Stimulated activated CD8-positive, alpha-beta memory T cell treated with anti-CD3 and anti-CD28 coated beads, Interleukin-7, amount 100 ng/mL, for 24 hours (primary cell): ENCODE measurements at regions not wholly inside any gene's neighbourhood (a gene's known extent, or its start where the extent isn't known, plus 50 kb on each side); places are given as distances from the start of the nearest gene placed in this dataset.
"Not testable (repeated sequence)": the region's sequence is repeated elsewhere in the genome, so short reads cannot be mapped to it uniquely, and the experiment has no call there.

Experiments
- DNase-seq: peaks from one replicate; pipeline ENCODE4 v3.0.0-alpha.2; 2020; ENCODE audit warnings: low read depth

DNA sequence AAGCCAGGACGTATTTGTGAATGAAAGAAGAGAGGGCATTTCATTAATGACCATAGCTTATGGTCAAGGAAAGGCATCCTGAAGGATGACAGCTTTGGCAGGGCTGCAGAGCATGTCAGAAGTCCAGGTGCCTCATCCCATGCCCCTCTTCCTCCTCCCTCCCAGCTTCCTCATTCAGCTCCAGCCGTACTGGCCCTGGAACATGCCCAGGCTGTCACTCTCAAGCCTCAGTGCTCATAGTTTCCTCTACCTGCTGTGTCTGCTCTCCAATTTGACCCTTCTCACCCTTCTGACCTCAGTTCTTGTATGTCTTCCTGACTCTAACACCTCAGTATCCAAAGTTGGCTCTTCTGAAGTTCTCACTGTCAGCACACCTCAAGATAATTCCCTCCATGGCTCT lies 695.8 kb upstream of the HS6ST1 start:
- no peak for DNase-seq

DNA sequence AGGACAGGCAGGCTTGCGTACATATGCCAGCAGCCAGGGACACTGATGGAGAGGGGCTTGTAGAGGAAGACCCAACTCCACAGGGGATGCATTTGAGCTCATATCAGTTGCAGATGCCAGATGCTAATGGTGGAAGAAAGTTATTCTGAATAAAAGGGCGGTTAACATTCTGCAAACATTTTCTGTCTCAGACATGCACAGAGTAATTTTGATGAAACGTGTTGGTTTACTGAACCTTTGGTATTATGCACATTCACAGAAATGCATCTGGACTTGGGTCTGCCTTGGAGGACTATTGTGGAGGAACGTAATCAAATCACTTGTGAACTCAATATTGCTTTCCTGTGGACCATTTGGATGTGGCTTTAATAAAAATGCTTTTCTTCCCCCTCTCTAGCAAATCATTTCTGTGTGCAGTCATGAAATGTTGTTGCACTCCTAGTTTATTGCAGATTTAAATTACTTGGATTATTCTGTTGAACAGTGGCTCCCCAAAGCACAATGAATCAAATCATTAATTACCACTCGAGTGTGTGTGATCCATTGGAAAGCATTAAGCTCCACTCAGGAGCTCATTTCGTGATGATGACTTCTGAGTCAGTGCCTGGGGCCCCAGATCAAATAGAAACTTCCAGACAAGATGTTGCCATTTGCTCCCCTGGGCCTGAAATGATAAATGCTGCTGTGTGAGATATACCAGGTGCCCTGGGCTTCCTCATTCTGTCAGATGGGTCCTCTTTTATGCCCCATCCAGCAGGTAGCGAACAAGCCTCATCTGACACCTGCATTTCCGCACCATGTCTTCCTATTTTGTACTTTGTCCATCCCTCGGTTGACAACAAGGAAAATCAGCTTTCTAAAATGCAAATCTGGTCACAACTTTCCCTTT lies 697.0 kb upstream of the HS6ST1 start:
- no peak for DNase-seq

DNA sequence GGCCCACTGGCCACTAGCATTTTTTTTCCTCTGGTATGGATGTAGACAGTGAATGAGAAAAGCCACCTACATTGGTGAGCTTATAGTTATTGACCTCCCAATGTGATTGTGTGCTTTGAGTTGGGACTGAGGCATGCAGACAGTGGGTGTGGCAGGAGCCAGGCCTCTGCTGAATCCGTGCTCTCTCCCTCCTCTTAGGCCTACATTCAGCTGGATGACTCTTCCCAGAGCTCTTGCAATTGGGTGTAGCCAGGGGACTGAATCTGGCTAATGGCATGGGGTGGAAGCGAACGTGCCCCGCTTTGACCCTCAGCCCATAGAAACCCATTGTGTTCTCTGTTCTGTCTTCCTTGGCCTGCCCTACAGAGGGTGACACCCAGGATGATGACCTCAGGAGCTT lies 698.3 kb upstream of the HS6ST1 start:
- no peak for DNase-seq

DNA sequence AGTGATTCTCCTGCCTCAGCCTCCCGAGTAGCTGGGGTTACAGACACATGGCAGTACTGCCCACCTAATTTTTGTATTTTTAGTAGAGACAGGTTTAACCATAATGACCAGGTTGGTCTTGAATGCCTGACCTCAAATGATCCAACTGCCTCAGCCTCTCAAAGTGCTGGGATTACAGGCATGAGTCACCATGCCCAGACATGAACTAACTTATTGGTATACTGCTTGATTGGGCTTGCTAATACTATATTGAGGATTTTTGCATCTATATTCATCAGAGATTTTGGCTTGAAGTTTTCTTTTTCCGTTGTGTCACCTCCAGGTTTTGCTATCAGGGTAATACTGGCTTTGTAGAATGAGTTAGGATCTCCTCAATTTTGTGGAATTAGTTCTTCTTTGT lies 706.1 kb upstream of the HS6ST1 start:
- DNase-seq: no peak

DNA sequence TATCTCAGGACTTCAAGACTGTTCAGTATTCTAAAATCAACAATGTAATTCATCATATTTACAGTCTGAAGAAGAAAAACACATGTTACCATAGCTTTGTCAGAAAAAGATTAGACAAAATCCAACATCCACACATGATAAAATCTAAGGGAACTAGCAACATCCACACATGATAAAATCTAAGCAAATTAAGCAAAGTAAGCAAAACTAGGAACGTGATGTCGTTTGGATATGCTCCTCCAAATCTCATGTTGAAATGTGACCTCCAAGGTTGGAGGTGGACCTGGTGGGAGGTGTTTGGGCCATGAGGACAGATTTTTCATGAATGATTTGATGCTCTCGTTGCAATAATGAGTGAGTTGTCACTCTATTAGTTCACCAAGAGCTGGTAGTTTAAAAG lies 717.3 kb upstream of the HS6ST1 start:
- DNase-seq: no peak

DNA sequence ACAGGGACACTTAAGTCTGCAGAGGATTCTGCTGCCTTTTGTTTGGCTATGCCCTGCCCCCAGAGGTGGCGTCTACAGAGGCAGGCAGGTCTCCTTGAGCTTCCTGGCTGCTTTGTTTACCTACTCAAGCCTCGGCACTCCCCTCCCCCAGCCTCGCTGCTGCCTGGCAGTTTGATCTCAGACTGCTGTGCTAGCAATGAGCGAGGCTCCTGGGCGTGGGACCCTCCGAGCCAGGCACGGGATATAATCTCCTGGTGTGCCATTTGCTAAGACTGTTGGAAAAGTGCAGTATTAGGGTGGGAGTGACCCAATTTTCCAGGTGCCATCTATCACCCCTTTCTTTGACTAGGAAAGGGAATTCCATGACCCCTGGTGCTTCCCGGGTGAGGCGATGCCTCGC lies 725.0 kb upstream of the HS6ST1 start:
- DNase-seq: not testable (repeated sequence)

DNA sequence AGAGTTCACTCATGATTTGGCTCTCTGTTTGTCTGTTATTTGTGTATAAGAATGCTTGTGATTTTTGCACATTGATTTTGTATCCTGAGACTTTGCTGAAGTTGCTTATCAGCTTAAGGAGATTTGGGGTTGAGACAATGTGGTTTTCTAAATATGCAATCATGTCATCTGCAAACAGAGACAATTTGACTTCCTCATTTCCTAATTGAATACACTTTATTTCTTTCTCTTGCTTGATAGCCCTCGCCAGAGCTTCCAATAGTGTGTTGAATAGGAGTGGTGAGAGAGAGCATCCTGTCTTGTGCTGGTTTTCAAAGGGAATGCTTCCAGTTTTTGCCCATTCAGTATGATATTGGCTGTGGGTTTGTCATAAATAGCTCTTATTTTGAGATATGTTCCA lies 727.8 kb upstream of the HS6ST1 start:
- not testable (repeated sequence) for DNase-seq

DNA sequence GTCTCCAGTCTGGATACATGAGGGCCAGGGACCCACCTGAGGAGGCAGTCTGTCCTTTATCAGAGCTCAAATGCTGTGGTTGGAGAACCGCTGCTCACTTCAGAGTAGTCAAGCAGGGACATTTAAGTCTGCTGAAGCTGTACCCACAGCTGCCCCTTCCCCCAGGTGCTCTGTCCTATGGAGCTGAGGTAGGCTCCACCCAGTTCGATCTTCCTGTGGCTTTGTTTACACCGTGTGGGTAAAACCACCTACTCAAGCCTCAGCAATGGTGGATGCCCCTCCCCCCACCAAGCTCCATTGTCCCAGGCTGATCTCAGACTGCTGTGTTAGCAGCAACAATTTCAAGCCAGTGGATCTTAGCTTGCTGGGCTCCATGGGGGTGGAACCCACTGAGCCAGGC lies 731.4 kb upstream of the HS6ST1 start:
- no peak for DNase-seq

DNA sequence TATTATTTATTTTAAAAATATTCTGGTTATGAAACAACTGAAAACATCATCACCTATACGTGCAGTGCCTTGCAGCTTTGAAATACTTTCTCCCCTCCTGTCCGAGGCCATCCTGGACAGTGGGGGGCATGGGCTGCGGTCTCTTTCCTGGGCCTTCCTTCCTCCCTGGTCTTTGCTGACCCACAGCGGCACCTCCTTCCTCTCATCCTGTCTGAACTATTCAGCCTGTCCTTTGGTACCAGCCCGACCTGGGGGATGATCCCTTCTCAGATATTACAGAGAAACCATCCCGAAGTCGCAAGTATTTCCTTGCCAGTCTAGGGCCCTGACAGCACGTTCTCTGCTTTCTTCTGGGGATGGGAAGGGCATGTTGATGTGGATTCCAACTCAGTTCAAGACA lies 736.6 kb upstream of the HS6ST1 start:
- DNase-seq: no peak

DNA sequence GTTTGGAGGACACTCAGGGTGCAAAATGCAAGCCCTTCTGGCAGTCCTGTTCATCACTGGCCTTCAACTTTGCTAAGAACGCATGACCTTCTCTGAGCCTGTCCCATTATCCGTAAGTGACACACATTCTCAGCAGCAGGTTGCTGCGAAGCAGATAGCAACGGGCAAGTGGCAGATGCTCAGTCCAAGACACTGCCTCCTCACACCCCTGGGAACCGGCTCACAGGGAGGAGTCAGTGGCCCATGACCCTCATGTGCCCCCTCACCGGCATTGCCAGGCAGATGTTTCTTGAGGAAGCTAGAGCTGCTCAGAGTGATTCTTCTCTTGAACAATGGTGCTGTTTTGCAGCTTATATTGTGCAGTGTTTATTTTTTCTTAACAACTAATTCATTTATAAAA lies 737.2 kb upstream of the HS6ST1 start:
- DNase-seq: no peak

DNA sequence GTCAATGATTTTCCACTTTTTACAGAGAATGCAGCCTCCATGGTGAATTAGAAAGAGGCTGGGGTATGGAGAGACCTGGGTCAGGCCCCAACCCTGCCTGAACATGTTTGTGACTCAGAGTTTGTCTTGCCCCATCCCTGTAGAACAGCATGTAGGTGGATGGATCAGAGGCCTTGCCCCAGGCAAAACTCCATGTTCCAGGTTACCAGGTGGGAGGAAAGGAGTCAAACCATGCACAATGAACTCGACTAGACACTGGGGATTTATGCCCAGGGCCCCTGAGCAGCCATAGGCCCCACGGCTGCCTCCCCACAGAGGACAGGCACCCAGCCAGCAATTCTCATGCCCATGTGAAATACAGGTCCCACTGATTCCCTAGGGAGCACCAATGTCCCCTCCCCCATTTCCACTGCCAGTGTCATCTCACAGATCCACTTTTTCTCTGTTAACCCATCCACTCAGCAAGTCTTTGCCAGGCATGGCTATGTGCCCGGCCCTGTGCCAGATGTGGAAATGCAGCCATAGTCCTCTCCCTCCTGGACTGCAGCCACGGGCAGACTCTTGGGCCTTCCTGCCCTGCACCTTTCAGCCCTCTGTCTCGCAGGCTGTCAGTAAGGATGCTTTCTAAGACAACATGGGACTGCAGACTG lies 737.8 kb upstream of the HS6ST1 start:
- DNase-seq: no peak

DNA sequence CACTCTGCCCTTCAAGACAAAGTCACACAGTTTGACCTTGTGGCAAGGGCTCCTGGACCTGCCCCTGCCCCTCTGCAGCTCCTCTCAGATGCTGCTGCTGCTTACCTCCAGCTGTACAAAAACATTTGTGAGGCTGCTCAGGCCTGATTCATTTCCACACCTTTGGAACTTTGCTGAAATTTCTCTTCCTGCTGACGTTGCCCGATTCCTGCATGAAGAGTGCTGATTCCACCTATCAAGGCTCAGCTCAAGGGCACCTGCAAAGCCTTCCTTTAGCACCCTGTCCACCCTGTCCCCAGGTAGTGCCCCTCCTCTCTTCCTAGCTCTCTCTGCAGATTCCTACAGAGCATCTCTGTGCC lies 738.3 kb upstream of the HS6ST1 start:
- DNase-seq: no peak

DNA sequence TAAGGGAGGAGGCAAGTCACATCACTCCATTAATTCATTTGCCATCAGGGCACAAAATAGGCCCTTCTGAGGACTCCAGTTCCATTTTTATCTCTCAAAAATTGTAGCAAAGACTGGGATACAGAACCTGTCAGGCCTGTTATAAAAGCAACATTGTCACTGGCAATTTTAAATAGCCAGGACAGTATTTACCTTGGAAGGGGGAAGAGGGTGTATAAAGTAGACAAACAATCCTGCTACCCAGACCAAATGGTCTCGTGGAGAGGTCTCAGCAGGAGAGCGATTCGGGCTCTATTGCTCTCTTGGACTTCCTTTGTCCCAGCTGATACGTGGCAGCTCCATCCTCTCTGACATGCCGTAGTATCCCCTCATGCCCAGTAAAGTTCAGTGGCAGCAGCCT lies 740.3 kb upstream of the HS6ST1 start:
- DNase-seq: no peak

DNA sequence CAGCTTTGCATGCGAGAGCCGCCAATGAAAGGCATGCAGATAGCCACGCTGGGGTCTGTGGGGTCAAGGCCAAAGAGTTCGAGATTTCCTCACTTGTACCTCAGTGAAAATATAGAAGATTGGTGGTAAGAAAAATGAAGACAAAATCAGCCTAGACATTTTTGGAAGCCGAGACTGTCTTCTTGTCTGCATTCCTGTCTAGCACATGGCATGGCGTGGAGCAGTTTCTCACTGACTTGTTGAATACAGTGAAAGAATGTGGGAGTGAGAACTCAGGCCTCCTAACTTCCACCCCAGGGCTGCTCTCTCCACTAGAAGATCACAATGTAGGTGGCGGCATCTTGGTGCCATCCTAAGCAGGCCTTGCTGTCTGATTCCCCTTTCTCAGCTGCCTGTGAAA lies 740.8 kb upstream of the HS6ST1 start:
- no peak for DNase-seq

DNA sequence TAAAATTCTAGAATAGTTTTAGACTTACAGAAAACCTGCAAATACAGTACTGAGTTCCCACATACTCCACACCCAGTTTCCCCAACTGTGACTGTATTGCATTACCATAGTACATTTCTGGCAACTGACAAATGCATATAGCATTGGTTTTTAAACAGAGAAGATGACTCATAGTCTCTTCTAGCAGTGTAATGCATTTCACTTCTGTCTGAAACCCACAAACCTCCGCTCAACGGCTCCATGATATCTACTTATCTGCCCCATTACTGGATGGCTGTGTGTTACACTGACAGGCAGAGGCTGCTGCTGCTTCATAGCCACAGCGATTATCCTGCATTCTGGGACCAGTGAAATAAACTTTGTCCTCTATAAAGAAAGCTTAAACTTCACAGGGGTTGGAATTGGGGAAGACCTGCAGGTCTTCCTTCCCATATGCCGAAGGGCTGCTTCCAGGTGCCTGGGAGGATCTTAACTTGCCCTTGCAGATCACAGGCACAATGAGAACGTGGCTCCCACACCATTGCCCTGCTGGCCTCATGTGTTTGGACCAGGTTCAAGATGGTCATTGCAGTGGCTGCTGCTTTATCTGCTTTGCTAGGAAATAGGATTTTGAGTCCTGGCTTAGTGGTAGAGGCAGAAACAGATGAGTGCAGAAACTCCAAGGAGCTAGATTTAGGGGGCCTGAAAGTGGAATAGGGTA lies 742.6 kb upstream of the HS6ST1 start:
- DNase-seq: no peak

DNA sequence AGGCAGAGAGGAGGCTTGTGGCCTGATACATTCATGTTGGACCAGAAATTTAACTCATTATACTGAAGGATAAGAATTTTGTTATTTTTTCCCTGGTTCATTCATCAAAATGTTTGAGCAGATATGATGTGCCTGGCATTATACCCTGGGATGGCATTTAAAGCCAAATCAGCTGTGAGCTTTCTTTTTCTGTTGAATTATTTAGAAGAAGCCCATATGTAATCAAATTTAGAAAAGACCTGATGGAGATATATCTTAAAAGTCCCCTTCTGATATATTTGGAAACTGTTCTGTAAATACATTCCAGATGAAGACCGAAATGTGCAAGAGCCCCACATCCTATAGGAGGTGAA lies 743.1 kb upstream of the HS6ST1 start:
- DNase-seq: no peak

DNA sequence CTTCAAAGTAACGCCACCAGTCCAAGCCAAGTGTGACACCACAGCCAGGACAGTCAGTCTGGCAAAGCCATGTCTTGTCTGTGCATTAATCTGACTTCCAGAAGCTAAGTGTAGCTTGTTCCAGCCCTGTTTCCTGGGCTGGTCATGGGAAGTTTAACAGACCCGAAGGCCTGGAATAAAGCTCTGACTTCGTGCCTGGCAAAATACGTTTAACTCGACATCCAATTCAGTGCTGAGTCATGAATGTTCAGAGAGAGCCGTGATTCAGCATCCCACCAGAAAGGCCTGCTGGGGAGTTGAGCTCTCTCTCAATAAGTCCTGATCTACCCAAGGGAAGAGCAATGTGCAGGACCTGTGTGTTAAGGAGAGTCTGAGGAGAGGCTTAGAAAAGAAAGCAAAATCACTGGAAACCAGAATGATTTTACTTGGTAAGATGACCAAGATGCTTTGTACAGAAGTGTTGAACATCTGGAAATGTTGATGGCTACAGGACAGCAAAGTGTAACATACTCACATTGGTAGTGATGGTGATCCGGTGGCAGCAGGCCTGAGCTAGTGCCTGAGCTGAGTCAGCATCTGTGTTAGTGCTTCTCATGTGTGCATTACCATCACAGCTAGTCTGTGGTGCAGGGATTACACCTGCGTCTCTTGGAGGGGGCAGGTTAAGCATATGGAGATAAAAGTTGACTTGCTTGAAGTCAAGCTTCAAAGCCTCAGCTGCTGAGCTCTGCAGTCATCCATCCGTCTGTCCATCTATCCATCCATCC lies 743.7 kb upstream of the HS6ST1 start:
- no peak for DNase-seq

DNA sequence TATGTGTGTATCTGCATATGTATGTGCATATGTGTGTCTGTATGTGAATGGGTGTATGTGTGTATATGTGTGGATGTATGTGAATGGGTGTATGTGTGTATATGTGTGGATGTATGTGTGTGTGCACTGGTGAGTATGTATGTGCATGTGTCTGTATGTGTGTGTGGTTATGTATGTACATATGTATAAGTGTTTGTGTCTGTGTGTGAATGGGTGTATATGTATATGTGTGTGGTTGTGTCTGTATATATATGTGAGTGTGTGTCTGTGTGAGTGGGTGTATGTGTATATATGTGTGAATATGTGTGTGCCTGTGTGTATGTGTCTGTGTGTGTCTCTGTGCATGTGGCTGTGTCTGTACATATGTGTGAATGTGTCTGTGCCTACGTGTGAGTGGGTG lies 748.4 kb upstream of the HS6ST1 start:
- DNase-seq: no peak

DNA sequence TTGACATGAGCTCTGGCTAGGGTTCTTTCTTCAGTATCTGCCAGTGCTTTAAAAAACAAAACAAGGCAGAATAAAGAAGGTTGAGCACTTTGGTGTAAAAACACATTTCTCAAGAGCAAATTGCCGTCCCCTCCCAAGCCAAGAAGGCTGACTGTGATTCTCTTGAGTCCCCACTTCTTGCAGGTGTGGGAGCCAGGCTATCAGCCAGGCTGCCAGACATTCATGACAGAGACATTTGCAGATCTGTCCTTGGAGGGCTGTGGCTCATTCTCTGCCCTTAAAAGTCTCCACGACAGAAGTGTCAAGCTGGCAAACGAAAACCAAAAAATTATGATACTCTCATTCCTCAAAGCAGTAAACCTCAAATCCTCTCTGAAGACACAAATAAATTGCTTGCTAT lies 749.3 kb upstream of the HS6ST1 start:
- no peak for DNase-seq

DNA sequence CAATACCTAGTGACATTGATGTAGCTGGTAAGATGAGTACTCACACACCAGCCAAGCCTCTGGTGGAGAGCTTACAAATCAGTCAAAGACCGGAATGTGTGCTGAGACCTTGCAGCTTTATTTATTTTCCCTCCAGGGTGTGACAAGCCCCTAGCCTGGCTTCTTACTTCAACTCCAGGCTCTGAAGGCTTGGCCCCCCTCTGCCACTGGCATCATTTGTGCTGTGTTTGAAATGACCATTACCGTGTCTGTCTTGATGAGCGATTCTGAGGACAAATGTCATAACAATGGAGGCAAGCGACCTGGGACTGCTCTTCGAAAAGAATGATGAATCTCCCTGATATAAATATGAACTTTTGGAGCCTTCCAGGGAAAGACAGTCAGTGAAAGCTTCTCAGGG lies 749.9 kb upstream of the HS6ST1 start:
- DNase-seq: no peak

DNA sequence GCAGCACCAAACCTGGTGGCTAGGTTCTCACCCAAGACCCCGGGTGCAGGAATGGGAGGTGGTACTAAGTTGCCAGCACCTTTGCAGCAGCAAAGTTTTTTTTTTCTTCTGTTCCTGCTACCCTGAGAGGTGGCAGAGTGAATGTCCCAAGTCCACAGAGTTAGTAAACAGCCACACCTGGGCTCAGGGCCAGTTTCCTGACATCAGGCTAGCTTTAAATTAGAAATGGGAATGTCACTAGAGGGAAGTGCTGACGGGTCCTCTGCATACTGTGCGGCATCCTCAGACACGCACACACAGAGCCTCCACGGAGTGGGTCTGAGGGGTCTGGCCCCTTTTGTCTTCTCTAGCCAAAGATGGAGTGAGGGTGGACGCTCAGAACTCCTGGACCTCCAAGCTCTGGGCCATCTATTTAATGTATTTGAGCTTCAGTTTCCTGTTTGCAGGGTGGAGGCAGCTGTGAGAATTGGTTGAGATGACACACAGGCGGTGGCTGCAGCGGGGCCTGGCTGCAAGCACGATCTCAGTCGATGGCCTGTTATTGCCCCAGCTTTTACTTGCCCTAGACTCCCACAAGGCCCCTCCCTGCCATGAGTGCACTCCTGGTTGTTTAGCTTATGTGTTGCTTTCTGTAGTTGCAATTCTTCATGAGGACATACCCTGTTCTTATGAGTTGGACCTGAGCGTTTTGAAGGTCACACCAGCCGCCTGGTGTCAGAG lies 751.4 kb upstream of the HS6ST1 start:
- DNase-seq: no peak

DNA sequence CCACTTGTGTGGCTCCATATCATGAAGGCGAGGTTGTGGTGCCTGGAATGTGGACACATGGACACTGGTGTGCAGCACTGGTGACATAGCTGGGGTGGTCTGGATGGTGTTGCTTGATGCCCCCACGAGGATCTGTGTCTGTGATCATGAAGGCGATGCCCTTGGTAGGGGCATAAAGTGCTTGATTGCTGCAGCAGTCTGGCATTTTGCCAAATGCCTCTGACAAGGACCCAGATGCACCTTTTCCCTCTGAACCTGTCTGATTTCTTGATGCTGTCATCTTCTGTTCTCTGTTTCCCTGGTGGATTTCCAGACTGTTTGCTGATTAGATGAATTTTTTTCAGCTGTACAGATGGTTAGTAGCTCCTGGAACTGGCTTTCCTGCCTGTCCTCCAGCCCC lies 752.0 kb upstream of the HS6ST1 start:
- no peak for DNase-seq
